SHP77 treated with DMSO at 0.1 percent for 48 hours (cell line): ENCODE measurements at regions not wholly inside any gene's neighbourhood (a gene's known extent, or its start where the extent isn't known, plus 50 kb on each side); places are given as distances from the start of the nearest gene placed in this dataset.
A peak's percentile ranks its signal among the peaks of the same experiment; 100 is the strongest.
"Not testable (repeated sequence)": the region's sequence is repeated elsewhere in the genome, so short reads cannot be mapped to it uniquely, and the experiment has no call there.

Source experiments
- DNase-seq: peaks from one replicate; lab custom pipeline; 2025; lab: John Stamatoyannopoulos, UW

DNA sequence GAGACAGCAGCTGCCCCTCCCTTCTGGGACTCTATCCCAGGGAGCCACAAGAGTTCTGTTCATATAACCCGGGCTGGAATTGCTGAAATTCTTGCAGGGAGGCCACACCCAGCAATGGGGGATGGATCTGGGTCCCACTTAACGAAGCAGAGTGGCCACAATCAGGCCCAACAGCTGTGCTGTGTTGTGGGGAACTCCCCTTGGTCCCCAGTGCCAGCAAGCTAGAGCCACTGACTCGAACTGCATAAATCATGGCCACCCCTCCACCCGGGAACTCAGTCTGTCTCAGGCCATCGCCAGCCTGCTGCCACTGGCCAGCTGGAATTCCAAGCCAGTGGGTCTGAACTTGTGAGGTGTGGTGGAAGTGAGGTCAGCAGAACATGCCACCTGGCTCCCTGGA is 111.1 kb downstream of the KLF8 start:
- DNase-seq: no peak

DNA sequence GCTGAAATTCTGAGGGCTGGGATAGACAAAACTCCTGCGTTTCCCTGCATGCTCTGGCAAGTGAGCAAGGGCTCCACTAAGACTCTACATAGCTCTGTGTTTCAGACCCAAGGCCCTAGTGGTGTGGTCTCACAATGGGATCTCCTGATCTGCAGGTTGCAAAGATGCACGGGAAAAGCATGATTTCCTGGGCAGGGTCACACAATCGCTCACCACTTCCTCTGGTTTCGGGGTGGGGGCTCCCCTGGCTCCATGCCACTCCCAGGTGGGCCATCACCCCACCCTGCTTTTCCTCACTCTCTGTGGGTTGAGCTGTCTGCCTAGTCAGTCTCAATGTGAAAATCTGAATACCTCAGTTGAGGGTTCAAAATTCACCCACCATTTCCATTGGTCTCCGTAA is 111.5 kb downstream of the KLF8 start:
- no peak for DNase-seq

DNA sequence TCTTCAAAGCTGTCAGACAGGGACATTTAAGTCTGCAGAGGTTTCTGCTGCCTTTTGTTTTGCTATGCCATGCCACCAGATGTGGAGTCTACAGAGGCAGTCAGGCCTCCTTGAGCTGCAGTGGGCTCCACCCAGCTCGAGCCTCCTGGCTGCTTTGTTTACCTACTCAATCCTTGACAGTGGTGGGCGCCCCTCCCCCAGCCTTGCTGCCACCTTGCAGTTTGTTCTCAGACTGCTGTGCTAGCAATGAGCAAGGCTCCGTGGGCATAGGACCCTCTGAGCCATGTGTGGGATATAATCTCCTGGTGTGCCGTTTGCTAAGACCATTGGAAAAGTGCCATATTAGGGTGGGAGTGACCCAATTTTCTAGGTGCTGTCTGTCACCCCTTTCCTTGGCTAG is 126.0 kb downstream of the KLF8 start:
- DNase-seq: not testable (repeated sequence)

DNA sequence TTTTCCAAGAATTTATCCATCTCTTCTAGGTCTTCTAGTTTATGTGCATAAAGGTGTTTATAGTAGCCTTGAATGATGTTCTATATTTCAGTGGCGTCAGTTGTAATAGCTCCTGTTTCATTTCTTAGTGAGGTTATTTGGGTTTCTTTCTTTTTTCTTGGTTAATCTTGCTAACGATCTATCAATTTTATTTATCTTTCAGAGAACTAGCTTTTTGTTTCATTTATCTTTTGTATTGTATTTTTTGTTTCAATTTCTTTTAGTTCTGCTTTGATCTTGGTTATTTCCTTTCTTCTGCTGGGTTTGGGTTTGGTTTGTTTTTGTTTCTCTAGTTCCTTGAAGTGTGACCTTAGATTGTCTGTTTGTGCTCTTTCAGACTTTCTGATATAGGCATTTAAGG is 133.0 kb downstream of the KLF8 start:
- not testable (repeated sequence) for DNase-seq

DNA sequence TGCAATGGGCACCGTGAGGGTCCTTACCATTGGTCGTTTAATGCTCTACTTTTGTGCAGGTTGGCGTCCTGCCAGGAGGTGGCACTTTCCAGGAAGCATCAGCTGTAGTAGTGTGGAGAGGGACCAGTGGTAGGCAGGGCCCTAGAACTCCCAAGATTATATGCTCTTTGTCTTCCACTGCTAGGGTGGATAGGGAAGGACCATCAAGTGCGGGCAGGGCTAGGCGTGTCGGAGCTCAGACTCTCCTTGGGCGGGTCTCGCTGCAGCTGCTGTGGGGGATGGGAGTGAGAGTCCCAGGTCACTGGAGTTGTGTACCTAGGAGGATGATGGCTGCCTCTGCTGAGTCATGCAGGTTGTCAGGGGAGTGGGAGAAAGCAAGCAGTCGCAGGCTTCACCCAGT is 134.7 kb downstream of the KLF8 start:
- peak; percentile 20 for DNase-seq

DNA sequence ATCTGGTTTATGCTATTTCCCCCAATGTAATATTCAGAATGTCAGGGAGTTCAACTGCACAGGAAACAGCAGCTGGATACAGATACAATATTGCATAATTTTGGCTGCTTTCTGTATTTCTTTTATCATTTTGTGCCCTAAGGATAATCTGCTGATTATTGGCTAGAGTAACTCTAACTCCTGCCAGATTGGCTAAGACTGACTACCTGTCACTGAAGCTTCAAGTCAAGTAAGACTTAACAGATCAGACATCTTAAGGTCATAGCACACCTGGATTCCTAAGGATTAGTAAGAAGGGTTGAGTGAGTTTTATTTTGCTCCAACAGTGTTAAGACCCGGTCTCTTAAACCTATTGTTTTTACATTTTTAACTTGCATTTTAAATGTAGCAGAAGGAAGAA is 136.8 kb downstream of the KLF8 start:
- DNase-seq: no peak

DNA sequence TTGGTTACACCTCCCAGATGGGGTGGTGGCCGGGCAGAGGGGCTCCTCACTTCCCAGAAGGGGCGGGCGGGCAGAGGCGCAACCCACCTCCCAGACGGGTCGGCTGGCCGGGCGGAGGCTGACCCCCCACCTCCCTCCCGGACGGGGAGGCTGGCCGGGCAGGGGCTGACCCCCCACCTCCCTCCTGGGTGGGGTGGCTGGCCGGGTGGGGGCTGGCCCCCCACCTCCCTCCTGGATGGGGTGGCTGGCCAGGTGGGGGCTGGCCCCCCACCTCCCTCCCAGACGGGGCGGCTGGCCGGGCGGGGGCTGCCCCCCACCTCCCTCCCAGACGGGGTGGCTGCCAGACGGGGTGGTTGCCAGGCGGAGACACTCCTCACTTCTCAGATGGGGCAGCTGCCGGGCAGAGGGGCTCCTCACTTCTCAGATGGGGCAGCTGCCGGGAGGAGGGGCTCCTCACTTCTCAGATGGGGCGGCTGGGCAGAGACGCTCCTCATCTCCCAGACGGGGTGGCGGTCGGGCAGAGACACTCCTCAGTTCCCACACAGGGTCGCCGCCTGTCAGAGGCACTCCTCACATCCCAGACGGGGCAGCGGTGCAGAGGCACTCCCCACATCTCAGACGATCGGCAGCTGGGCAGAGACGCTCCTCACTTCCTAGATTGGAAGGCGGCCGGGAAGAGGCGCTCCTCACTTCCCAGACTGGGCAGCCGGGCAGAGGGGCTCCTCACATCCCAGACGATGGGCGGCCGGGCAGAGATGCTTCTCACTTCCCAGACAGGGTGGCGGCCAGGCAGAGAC is 148.0 kb downstream of the KLF8 start:
- not testable (repeated sequence) for DNase-seq

DNA sequence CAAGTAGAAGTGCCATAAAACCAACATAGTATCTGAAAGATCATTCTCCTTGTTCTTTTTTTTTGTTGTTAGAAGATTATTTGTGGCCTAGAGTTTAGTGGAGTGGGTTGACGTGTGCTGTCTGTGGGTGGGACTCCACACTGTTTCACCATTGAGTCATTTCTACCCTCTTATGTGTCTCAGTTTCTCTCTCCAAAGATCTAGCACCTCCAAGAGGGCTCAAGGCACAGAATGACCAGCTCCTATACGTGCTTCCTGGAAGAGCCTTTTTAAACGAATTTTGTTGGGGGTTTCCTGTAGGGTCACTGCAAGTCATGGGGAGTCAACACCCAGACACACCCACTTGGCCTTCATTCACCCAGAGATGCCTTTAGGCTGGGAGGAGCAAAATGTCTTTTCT is 150.1 kb downstream of the KLF8 start:
- no peak for DNase-seq

DNA sequence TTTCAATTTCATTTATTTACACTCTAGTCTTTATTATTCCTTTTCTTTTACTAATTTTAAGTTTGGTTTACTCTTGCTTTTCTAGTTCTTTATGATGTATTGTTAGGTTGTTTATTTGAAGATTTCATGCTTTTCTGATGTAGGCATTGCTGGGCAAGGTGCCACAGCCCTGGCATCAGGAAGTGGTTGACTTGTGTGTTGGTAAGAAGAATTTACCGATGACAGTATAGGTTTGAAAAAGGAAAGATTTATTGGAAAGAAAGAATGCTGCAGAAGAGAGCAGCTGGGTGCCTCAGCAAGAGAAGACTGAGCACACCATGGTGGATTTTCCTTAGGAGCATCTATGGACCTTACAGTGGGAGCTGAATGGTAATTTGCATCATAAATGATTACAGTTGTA is 153.2 kb downstream of the KLF8 start:
- DNase-seq: no peak

DNA sequence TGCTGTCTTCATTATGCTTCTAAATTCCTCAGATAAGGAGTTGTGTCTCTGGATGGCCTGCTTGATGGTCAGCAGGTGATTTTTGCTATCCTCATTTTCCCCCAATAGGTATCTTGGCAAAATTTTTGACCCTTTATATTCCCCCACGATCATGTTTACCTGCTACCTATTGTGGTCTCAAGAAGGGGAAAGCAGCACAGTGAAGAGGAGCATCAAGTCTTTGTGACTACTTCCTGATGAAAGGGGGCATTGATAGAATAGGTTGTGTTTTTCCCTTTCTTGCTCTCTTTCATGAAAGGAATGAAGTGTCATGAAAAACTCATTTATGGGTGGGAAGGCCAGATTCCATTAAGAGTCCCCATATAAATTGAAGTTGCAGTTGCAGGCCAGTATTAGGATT is 153.8 kb downstream of the KLF8 start:
- DNase-seq: no peak

DNA sequence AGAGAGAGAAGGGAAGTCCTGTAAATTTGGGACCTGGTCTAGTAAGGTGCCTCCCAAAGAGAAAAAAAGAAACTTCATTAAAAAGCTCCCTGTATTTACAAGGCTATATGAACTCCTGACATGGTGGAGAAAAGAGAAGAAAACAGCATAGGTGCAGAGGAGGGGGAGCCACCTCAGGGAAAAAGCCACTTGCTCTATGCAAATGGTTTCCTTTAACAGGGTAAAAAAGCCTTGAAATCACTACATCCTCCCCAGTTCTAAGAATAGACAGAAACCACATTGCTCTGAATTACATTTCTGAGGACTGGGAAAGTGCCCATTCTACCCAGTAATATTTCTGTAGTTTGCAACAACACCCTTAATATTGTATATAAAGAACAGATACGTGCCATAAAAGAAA is 165.5 kb downstream of the KLF8 start:
- no peak for DNase-seq

DNA sequence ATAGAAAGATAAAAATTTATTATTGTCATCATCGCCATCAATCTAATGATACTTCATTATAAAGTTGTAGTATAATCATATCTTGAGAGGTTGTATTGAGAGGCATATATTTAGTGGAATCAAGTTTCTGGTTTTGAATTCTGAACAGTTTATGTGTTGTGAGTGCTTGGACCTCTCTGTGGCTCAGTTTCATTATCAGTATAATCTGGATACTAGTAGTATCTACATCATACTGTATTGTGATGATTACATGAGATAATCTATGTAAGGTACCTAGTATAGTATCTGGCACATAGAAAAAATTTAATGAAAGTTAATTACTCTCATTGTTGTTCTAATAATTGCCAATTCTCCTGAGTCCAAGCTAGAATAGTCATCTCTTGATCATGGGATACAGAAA is 161.2 kb upstream of the UBQLN2 start:
- no peak for DNase-seq

DNA sequence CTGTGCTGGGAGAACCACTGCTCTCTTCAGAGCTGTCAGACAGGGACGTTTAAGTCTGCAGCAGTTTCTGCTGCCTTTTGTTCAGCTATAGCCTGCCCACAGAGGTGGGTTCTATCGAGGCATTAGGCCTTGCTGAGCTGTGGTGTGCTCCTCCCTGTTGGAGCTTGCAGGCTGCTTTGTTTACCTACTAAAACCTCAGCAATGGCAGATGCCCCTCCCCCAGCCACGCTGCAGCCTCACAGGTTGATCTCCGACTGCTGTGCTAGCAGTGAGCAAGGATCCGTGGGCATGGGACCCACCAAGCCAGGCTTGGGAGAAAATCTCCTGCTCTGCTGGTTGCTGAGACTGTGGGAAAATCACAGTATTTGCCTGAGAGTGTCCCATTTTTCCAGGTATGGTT is 133.8 kb upstream of the UBQLN2 start:
- DNase-seq: no peak

DNA sequence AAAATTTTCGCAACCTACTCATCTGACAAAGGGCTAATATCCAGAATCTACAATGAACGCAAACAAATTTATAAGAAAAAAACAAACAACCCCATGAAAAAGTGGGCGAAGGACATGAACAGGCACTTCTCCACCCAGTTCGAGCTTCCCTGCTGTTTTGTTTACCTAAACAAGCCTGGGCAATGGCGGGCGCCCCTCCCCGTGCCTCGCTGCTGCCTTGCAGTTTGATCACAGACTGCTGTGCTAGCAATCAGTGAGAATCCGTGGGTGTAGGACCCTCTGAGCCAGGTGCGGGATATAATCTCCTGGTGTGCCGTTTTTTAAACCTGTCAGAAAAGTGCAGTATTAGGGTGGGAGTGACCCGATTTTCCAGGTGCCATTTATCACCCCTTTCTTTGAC is 111.4 kb upstream of the UBQLN2 start:
- DNase-seq: not testable (repeated sequence)

DNA sequence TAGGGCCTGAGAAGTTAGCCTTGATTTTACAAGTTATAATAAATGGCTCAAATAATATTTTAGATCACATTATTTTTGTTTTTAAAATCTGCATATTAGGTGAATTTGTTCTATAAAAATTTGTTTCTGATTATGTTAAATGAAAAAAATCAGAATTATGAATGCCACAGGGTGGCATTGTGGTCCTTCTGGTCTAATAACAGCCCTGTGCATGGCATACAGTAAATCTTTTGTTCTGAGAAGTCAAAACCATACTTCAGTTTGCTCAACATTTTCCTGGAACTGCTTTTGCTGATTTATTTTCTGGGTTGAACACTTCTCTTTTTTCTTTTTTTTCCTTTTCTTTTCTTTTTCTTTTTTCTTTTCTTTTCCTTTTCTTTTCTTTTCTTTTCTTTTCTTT is 101.0 kb upstream of the UBQLN2 start:
- DNase-seq: no peak

DNA sequence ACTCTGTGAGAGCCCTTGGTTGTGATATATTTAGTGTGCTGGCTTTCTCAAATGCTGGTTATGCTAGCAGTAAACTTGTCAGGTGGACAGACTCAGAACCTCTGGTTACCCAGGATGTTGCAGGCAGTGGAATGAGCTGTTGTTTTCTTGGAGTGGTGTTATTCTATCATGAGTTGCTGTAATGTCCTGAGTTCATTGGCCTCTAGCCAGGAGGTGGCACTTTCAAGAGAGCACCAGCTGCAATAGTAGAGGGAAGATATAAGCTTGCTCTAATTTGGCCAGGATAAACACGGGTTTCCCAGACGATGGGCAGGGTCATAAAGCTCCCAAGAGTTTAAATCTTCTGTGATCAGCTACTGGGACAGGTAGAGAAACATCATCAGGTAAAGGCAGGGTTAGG is 95.0 kb upstream of the UBQLN2 start:
- DNase-seq: peak; percentile 45

DNA sequence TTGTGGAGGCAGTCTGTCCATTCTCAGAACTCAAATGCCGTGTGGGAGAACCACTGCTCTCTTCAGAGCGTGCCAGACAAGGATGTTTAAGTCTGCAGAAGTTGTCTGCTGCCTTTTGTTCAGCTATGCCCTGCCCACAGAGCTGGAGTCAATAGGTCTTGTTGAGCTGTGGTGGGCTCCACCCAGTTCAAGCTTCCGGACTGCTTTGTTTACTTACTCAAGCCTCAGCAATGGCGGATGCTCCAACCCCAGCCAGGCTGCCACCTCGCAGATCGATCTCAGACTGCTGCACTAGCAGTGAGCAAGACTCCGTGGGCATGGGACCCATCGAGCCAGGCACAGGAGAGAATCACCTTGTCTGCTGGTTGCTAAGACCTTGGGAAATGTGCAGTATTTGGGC is 68.5 kb upstream of the UBQLN2 start:
- DNase-seq: not testable (repeated sequence)

DNA sequence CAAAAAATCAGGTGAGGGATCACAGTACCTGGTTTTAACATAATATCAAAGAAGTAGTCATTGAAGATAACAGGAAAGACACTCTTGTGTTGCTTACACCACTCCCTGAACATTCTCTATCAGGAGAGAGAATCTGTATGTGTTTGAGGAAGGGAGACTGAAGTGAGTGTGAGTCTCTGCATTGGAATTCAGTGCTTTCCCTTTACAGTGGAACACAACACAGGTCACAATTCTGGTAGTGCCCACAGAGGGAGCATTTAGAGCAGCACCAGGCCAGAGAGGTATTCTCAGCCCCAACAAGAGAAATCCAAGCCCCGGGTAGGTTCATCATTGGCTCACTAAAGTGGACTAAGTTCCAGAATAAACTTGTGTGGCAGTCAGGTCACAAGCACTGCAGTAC is 64.7 kb upstream of the UBQLN2 start:
- DNase-seq: no peak

DNA sequence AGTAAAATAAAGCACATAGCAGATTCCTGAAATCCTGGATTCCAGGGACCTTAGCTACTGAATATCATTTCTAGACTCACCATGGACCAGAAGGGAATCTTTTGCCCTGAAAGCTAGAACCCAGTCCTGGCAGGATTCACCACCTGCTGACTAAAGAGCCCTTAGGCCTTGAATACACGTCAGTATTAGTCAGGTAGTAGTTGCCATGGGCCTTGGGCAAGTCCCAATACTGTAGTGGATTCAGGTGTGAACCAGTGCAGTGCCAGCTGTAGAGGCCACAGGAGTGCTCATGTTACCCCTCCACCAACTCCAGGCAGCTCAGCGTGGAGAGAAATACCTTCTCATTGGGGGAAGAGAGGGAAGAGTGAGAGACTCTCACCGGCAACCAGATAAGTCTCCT is 64.1 kb upstream of the UBQLN2 start:
- DNase-seq: no peak

DNA sequence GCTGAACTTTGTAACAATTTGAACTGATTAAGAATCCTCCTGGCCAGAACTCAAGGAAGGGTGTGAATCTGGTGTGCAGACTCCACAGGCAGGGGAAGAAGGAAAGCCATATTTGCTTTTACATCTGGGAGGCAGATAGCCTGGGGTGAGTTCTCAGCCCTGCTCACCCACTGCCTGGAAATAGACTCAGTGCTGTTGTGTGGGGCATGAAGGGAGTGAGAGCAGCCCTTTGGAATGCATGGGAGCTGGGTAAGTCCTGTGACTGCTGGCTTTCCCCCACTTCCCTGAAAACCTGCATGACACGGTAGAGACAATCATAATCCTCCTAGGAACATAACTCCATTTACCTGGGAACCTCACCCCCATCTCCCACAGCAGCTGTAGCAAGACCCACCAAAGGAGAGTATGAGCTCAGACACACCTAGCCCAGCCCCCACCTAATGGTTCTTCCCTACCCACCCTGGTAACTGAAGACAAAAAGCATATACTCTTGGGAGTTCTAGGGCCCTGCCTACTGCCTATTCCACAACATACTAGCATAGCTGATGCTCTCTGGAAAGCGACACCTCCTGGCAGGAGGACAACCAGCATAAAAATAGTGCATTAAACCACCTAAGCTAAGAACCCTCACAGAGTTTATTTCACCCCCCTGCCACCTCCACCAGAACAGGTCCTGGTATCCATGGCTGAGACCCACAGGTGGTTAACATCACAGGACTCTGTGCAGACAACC is 59.3 kb upstream of the UBQLN2 start:
- DNase-seq: no peak

DNA sequence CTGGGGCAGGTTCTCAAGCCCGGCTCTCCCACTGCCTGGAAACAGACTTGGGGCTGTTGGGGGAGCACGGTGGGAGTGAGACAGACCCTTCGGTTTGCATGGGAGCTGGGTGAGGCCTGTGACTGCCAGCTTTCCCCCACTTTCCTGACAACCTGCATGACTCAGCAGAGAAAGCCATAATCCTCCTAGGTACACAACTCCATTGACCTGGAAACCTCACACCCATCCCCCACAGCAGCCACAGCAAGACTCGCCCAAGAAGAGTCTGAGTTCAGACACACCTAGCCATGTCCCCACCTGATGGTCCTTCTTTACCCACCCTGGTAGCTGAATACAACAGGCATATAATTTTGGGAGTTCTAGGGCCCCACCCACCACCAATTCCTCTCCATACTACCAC is 57.6 kb upstream of the UBQLN2 start:
- no peak for DNase-seq
